HG03135 (cell line): ENCODE measurements at regions not wholly inside any gene's neighbourhood (a gene's known extent, or its start where the extent isn't known, plus 50 kb on each side); places are given as distances from the start of the nearest gene placed in this dataset.

Experiments used
- ATAC-seq: cut with Tn5 transposase; IDR thresholded peaks from one replicate; pipeline ENCODE4 v1.9.1; 2021; ENCODE audit warnings: mild to moderate bottlenecking, moderate library complexity; ENCODE audit not compliant: unreplicated experiment

- ATAC-seq, result no peak
These were observed 461.9 kb upstream of the HS6ST1 start for GRCh38 chr2:128780434-128781080.

GRCh38 chr2:128781166-128781565 is 462.5 kb upstream of the HS6ST1 start:
- ATAC-seq, result no peak

- no peak for ATAC-seq
These were observed 463.1 kb upstream of the HS6ST1 start for GRCh38 chr2:128781585-128782385.

- no peak for ATAC-seq
These were observed 463.9 kb upstream of the HS6ST1 start for GRCh38 chr2:128782411-128783192.

GRCh38 chr2:128783193-128783671 is 464.6 kb upstream of the HS6ST1 start:
- ATAC-seq, result no peak

GRCh38 chr2:128783896-128784295 is 465.2 kb upstream of the HS6ST1 start:
- ATAC-seq, result no peak

- no peak for ATAC-seq
These were observed 466.1 kb upstream of the HS6ST1 start for GRCh38 chr2:128784626-128785306.

GRCh38 chr2:128786316-128786715 is 467.6 kb upstream of the HS6ST1 start:
- no peak for ATAC-seq

- no peak for ATAC-seq
These were observed 468.2 kb upstream of the HS6ST1 start for GRCh38 chr2:128786741-128787478.

GRCh38 chr2:128787616-128788015 is 468.9 kb upstream of the HS6ST1 start:
- no peak for ATAC-seq

GRCh38 chr2:128788636-128789220 is 470.1 kb upstream of the HS6ST1 start:
- no peak for ATAC-seq

- no peak for ATAC-seq
These were observed 470.6 kb upstream of the HS6ST1 start for GRCh38 chr2:128789221-128789620.

GRCh38 chr2:128789776-128790455 is 471.2 kb upstream of the HS6ST1 start:
- ATAC-seq, result no peak

GRCh38 chr2:128790541-128791001 is 471.9 kb upstream of the HS6ST1 start:
- ATAC-seq, result no peak

GRCh38 chr2:128791120-128791984 is 472.7 kb upstream of the HS6ST1 start:
- ATAC-seq, result no peak

GRCh38 chr2:128791985-128792320 is 473.3 kb upstream of the HS6ST1 start:
- ATAC-seq, result no peak

GRCh38 chr2:128792476-128793054 is 473.9 kb upstream of the HS6ST1 start:
- no peak for ATAC-seq

- ATAC-seq, result no peak
These were observed 474.7 kb upstream of the HS6ST1 start for GRCh38 chr2:128793404-128793803.
